T-helper 1 cell treated with Interleukin-12 subunit alpha and Interleukin-12 subunit beta and Interleukin-4 antibody, amounts not matched to agents 30 ng/mL and 1 ng/mL, for 36 hours (primary cell): ENCODE measurements at regions not wholly inside any gene's neighbourhood (a gene's known extent, or its start where the extent isn't known, plus 50 kb on each side); places are given as distances from the start of the nearest gene placed in this dataset.

ENCODE experiments used
- intact Hi-C: fragments of 100-400 bp; cut with micrococcal nuclease; formaldehyde crosslinking; loops from one replicate; pipeline ENCODE4 v1.15.1; 2024

- intact Hi-C loops, result no loop called here
Observed at GRCh38 chr4:125911481-125911880, 596.7 kb downstream of the FAT4 start.

- intact Hi-C loops, result no loop called here
Observed at GRCh38 chr4:125917559-125917958, 602.8 kb downstream of the FAT4 start.

- intact Hi-C loops, result no loop called here
Observed at GRCh38 chr4:125928652-125929051, 613.9 kb downstream of the FAT4 start.

- intact Hi-C loops, result no loop called here
Observed at GRCh38 chr4:125938541-125938940, 623.8 kb downstream of the FAT4 start.

GRCh38 chr4:125940426-125940825 is 625.7 kb downstream of the FAT4 start:
- intact Hi-C loops, result no loop called here

- intact Hi-C loops, result no loop called here
Observed at GRCh38 chr4:125944966-125945365, 630.2 kb downstream of the FAT4 start.

- intact Hi-C loops, result no loop called here
Observed at GRCh38 chr4:125948021-125948420, 633.3 kb downstream of the FAT4 start.

- intact Hi-C loops, result no loop called here
Observed at GRCh38 chr4:125951261-125951887, 636.6 kb downstream of the FAT4 start.

- intact Hi-C loops, result no loop called here
Observed at GRCh38 chr4:125952631-125953030, 637.9 kb downstream of the FAT4 start.

GRCh38 chr4:125956276-125956675 is 641.5 kb downstream of the FAT4 start:
- intact Hi-C loops, result no loop called here

GRCh38 chr4:125958519-125958918 is 643.8 kb downstream of the FAT4 start:
- intact Hi-C loops, result no loop called here

GRCh38 chr4:125961626-125962025 is 646.9 kb downstream of the FAT4 start:
- intact Hi-C loops, result no loop called here

- intact Hi-C loops, result no loop called here
Observed at GRCh38 chr4:125975861-125976397, 661.2 kb downstream of the FAT4 start.

- intact Hi-C loops, result no loop called here
Observed at GRCh38 chr4:125979950-125980349, 665.2 kb downstream of the FAT4 start.

GRCh38 chr4:125983168-125983567 is 668.4 kb downstream of the FAT4 start:
- intact Hi-C loops, result no loop called here

GRCh38 chr4:125985856-125986255 is 671.1 kb downstream of the FAT4 start:
- intact Hi-C loops, result no loop called here

- intact Hi-C loops, result no loop called here
Observed at GRCh38 chr4:125986307-125986706, 671.6 kb downstream of the FAT4 start.

GRCh38 chr4:125988464-125988863 is 673.7 kb downstream of the FAT4 start:
- intact Hi-C loops, result no loop called here

GRCh38 chr4:125991398-125991797 is 676.6 kb downstream of the FAT4 start:
- intact Hi-C loops, result no loop called here

GRCh38 chr4:125992891-125993290 is 678.1 kb downstream of the FAT4 start:
- intact Hi-C loops, result no loop called here

- intact Hi-C loops, result no loop called here
Observed at GRCh38 chr4:125994024-125994423, 679.3 kb downstream of the FAT4 start.

- intact Hi-C loops, result no loop called here
Observed at GRCh38 chr4:125994430-125994829, 679.7 kb downstream of the FAT4 start.

- intact Hi-C loops, result no loop called here
Observed at GRCh38 chr4:126004941-126005340, 690.2 kb downstream of the FAT4 start.

GRCh38 chr4:126007142-126007541 is 692.4 kb downstream of the FAT4 start:
- intact Hi-C loops, result no loop called here
